ENCODE measurements at regions not wholly inside any gene's neighbourhood (a gene's known extent, or its start where the extent isn't known, plus 50 kb on each side); places are given as distances from the start of the nearest gene placed in this dataset.

DNA sequence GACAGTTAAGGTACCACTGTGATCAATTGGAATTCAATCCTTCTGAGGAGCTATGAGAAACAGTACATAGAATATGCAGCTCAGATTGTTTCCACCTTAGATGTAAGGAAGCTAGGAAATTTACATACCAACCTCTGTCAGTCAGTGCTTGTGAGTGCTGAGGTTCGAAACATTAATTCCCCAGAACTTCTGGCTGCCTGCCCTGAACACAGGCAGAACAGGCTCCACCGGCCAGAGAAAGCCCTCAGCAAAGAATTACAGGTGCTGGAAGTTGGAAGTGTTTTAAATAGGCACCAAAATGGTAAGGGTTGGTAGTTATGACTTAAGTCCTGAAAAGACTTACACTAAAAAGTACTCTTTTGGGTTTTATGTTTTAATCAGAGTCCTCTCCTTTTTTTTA is 651.8 kb downstream of the C4orf33 start:
- TF ChIP-seq, protein P1, sequence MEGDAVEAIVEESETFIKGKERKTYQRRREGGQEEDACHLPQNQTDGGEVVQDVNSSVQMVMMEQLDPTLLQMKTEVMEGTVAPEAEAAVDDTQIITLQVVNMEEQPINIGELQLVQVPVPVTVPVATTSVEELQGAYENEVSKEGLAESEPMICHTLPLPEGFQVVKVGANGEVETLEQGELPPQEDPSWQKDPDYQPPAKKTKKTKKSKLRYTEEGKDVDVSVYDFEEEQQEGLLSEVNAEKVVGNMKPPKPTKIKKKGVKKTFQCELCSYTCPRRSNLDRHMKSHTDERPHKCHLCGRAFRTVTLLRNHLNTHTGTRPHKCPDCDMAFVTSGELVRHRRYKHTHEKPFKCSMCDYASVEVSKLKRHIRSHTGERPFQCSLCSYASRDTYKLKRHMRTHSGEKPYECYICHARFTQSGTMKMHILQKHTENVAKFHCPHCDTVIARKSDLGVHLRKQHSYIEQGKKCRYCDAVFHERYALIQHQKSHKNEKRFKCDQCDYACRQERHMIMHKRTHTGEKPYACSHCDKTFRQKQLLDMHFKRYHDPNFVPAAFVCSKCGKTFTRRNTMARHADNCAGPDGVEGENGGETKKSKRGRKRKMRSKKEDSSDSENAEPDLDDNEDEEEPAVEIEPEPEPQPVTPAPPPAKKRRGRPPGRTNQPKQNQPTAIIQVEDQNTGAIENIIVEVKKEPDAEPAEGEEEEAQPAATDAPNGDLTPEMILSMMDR (IDR thresholded peaks at IDR 0.05; ENCODE audit: poor library complexity, severe bottlenecking): no peak
- TF ChIP-seq EZH2 (IDR thresholded peaks at IDR 0.05; ENCODE audit: borderline replicate concordance, insufficient read depth, low read length, poor library complexity, severe bottlenecking) (no peak), SMC3 (conservative IDR thresholded peaks at IDR 0.05; ENCODE audit: poor library complexity) (no peak)

Data from neural cell (in vitro differentiated cells).